GM19468 (cell line): ENCODE measurements at regions not wholly inside any gene's neighbourhood (a gene's known extent, or its start where the extent isn't known, plus 50 kb on each side); places are given as distances from the start of the nearest gene placed in this dataset.

Experiments used
- ATAC-seq: cut with Tn5 transposase; IDR thresholded peaks from one replicate; pipeline ENCODE4 v1.9.1; 2021; ENCODE audit warnings: mild to moderate bottlenecking, moderate library complexity, moderate number of reproducible peaks; ENCODE audit not compliant: unreplicated experiment; ENCODE audit errors: extremely low read depth

DNA sequence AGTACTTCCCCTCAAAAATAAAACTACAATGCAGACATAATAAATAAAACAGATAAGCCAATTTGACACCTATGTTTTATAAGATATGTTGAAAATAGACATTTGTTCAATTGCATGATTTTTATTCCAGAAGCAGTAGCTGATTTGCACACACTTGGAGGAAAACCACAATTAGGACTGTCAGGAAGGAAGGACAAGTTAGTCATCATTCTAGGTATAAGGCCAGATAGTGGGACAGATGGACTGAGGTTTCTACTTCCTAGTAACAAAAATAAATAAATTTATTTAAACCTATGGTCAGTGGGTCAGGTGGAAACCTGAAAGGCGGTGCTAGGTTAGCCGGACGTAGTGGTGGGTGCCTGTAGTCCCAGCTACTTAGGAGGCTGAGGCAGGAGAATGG is 141.8 kb upstream of the RASSF8 start:
- ATAC-seq, result no peak

DNA sequence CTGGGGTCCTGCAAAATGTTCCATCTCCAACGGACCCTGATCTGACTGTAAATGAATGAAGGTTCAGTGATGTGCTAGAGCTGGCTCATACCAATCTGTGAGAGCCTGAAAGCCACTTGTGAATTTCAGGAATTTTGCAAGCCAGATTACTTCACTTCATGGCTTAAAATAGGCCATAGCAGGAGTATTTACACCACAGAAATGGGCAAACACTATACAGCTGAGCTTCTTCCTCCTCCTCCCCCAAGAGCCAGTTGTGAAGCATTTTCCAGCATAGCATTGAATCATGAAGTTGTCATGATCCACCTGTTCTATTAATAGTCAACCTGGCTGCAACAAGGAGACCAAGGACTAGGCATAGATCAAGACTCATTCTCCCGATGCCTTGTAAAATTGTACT is 141.3 kb upstream of the RASSF8 start:
- ATAC-seq, result no peak

- ATAC-seq, result no peak
These were observed 139.7 kb upstream of the RASSF8 start for GRCh38 chr12:25818596-25819390.

DNA sequence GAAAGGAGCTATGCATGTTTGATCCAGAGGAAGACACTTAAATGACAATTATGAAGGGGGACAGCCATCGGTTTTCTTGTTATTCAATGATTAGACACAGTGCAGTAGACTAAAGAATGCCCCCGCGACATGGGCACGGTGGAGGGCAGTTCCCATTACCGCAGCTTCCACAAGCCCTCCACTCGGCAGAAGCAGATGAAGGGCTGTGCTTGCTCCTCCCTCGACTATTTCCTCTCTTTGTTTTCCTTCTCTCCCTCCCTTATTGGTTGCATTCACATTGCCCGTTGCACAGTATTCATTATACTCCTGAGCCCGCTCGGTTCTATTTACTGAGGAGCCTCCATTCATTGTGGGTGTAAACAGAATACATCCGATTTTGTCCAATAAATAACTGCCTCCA is 138.8 kb upstream of the RASSF8 start:
- ATAC-seq, result no peak

DNA sequence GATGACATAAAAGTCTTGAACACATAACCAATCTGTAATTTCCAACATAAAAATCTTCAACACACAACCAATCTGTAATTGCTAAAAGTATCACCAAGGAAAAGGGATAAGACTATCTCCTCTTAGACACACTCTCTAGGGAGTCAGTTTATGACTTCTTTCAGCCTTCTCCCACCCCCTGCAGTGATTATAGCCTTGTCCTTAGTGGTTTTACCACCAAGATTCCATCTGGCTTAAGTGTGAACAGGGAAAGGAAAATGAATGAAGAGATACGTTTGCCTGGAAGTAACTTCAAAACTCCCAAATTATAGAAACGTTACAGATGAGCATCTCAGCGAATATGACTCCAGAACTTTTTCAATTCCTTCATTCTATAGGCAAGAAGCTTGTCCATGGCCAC is 136.2 kb upstream of the RASSF8 start:
- ATAC-seq, result no peak

DNA sequence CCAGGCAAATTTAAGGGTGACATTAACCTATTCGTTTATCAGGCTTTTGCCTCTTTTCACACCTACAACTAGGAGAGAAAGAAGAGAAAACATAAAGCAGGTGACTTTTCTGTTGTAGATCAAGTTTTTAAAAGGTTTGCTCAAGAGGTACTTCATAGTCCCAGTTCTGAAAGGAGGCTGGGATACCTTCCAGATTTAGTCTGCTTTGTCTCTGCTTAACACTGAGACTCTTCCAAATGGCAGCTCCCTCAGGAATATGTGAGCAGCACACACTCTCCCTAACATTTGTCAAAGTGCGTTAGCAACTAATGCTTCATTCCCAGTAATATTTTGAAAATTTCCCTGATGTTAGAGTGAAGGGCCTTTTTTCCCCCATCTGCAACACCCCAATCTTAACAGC is 133.7 kb upstream of the RASSF8 start:
- no peak for ATAC-seq

- no peak for ATAC-seq
These were observed 133.0 kb upstream of the RASSF8 start for GRCh38 chr12:25825446-25825845.

- no peak for ATAC-seq
These were observed 131.3 kb upstream of the RASSF8 start for GRCh38 chr12:25827141-25827540.

- ATAC-seq, result no peak
These were observed 130.7 kb upstream of the RASSF8 start for GRCh38 chr12:25827747-25828146.

GRCh38 chr12:25828188-25828587 is 130.3 kb upstream of the RASSF8 start:
- no peak for ATAC-seq

DNA sequence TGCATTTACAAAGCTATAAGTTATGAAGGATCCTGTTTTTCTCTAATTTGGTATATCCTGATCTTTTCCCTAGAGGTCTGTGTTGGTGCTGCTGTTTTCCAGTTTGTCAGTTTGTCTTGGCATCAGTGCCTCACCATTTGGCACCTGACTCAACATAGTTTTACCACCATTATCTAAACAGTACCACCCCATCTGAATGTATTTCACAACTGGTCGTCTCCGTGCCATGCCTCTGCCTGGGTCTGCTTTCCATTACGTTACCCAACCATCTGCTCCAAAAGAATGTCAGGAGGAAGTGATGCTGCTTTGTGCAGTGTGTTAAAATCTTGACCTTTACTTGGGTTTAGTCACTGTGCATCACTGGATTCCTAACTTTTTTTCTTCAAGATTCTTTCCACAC is 129.3 kb upstream of the RASSF8 start:
- ATAC-seq, result no peak

- no peak for ATAC-seq
These were observed 128.0 kb upstream of the RASSF8 start for GRCh38 chr12:25830456-25830855.

- ATAC-seq, result no peak
These were observed 124.8 kb upstream of the RASSF8 start for GRCh38 chr12:25833657-25834056.

DNA sequence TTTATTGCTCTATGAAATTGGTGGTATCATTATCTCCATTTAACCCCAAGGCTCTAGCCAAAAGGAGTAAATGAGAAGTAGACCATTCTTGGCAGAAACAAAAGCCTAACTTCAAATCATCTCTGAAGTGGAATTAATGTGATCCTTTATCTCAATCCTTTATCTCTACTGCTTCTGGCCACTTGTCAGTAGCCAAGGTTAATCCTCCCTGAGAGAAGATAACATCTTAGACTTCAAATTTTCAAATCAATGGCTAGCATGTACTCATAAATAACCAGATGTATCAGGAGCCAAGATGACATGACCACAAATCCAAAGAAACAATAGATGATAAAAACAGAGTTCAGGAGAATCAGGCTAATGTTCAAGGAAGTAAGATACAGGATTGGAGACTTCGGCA is 123.1 kb upstream of the RASSF8 start:
- ATAC-seq, result no peak

DNA sequence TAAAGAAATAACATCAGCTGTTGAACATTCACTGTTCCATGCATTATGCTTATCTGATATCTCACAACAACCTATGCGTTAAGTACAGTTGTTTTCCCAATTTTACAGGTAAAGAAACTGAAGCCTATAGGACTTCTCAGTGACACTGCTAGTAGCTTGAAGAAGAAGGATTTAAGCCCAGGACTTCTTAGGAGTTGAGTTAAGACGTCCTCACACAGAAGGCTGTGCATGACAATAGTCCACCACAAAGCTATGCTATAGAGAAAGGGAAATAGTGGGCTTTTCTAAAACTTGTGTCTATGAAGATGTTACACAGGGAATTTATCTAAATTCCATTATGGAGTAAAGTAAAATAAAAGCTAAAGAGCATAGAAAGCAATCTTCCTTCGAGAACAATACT is 120.5 kb upstream of the RASSF8 start:
- no peak for ATAC-seq

DNA sequence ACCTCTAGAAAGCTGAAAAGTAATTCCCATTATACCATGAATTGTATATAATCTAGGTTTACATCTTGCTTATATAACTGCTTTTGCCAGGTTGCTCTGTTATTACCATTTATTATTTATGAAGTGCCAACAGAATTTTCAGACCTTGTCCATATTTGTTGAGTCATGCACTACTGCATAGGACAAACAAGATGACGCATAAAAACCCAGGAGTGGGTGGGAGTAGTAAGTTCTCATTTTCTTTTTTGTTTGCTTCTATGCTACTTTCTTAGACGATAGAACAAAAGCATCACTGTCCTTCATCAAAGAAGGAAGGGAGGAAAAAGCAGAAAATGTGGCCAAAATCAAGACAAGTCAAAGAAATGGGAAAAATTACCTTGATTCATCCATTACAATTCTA is 119.0 kb upstream of the RASSF8 start:
- no peak for ATAC-seq

DNA sequence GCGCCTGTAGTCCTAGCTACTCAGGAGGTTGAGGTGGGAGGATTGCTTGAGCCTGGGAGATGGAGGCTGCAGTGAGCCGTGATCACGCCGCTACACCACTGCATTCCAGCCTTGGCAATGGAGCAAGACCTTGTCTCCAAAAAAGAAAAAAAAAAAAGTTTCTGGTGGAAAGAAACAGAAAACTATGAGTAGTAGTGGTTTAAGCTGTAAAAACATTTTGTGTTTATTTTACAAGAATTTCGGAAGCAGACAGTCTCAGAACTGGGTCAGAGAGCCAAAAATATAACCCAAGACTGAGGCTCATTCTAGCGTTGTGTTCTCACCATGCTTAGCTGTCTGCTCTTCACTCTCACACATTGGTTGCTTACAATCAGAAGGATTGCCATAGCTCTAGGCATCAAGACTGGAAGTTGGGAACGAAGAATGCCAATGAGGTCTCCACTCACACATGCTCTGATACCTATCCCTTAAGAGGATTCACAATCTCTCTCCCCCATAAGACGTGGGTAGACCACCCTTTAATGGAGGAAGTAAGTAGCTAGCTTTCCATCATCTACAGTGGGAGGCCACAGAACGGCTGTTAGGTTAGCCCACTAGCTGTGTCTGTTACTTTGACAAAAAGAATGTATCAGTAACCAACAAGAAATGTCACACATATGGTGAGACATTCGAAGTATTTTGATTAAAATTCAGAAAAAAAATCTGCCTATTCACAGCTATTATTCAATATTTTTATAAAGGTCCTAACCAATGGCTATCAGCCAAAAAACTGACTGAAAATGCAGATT is 117.6 kb upstream of the RASSF8 start:
- no peak for ATAC-seq

GRCh38 chr12:25842254-25842653 is 116.2 kb upstream of the RASSF8 start:
- no peak for ATAC-seq

DNA sequence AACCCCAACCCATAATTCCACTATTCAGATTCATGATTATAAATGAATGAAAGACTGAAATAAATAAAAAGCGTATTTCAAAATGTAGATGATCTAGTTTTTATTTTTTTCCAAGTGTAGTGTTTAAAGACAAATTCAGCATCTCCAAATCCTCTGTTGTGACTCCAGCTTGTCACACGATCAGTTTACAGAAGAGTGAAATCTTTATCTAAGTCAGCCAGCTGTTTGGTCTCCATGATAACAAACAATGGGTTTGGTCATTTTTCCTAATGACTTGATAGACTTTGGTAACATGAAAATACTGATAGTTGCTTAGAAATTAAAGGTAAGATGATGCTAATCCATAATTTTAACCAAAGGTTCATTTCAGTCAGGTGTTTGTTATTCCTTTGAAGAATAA is 114.5 kb upstream of the RASSF8 start:
- no peak for ATAC-seq

GRCh38 chr12:25845415-25845814 is 113.1 kb upstream of the RASSF8 start:
- ATAC-seq, result no peak

DNA sequence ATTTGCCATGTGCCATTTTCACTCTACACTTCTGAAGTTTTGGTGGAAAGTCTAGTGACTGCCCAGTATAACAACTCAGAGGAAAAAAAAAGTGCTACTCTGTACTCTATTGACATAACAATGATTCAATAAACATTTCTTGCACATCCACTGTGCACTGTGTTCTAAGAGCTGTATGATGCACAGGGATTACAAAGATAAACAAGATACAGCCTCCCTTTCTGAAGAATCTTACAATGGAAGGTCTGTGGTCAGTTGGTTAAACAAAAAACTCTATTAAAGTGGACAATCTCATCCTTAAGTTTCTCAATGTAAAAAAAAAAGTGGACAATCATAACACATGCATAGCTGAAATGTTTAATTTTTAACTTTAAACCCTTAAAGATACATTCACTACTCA is 105.7 kb upstream of the RASSF8 start:
- ATAC-seq, result no peak
